ENCODE measurements at regions not wholly inside any gene's neighbourhood (a gene's known extent, or its start where the extent isn't known, plus 50 kb on each side); places are given as distances from the start of the nearest gene placed in this dataset.
A peak's percentile ranks its signal among the peaks of the same experiment; 100 is the strongest.

- no peak for DNase-seq
- Histone ChIP-seq H3K4me3 (ENCODE audit: low read depth, low read length) (no peak overlapping the region), H3K9me3 (ENCODE audit: severe bottlenecking) (no peaks in the 10 kb centered on the region), H3K27ac (no peak overlapping the region), H3K36me3 (no peaks in the 10 kb centered on the region), H3K27me3 (ENCODE audit: insufficient read depth, low read depth, severe bottlenecking) (no peaks in the 10 kb centered on the region)
- no peak for TF ChIP-seq CTCF (IDR thresholded peaks at IDR 0.05; ENCODE audit: low read depth, low read length)
Measured at GRCh38 chr5:128682669-128683068, 144.6 kb upstream of the FBN2 start.

GRCh38 chr5:128684961-128685360 lies 146.9 kb upstream of the FBN2 start:
- Histone ChIP-seq H3K36me3 (no peaks in the 10 kb centered on the region), H3K4me3 (ENCODE audit: low read depth, low read length) (no peak overlapping the region), H3K27me3 (ENCODE audit: insufficient read depth, low read depth, severe bottlenecking) (no peaks in the 10 kb centered on the region), H3K27ac (no peak overlapping the region), H3K9me3 (ENCODE audit: severe bottlenecking) (no peaks in the 10 kb centered on the region)
- no peak for TF ChIP-seq CTCF (IDR thresholded peaks at IDR 0.05; ENCODE audit: low read depth, low read length)
- DNase-seq = no peak

- Histone ChIP-seq H3K9me3 (ENCODE audit: severe bottlenecking) (no peaks in the 10 kb centered on the region), H3K4me3 (ENCODE audit: low read depth, low read length) (no peak overlapping the region), H3K36me3 (no peaks in the 10 kb centered on the region), H3K27me3 (ENCODE audit: insufficient read depth, low read depth, severe bottlenecking) (no peaks in the 10 kb centered on the region), H3K27ac (no peak overlapping the region)
- TF ChIP-seq CTCF (IDR thresholded peaks at IDR 0.05; ENCODE audit: low read depth, low read length) = no peak
- no peak for DNase-seq
Measured at GRCh38 chr5:128687930-128688329, 149.9 kb upstream of the FBN2 start.

- Histone ChIP-seq H3K9me3 (ENCODE audit: severe bottlenecking) (no peaks in the 10 kb centered on the region), H3K27me3 (ENCODE audit: insufficient read depth, low read depth, severe bottlenecking) (no peaks in the 10 kb centered on the region), H3K27ac (no peak overlapping the region), H3K36me3 (no peaks in the 10 kb centered on the region), H3K4me3 (ENCODE audit: low read depth, low read length) (no peak overlapping the region)
- DNase-seq = no peak
- no peak for TF ChIP-seq CTCF (IDR thresholded peaks at IDR 0.05; ENCODE audit: low read depth, low read length)
Measured at GRCh38 chr5:128693764-128694163, 155.7 kb upstream of the FBN2 start.

GRCh38 chr5:128695791-128696530 lies 157.9 kb upstream of the FBN2 start:
- no peak for DNase-seq
- H3K9me3 ChIP-seq (ENCODE audit: severe bottlenecking) = no peaks in the 10 kb centered on the region
- H3K36me3 ChIP-seq = no peaks in the 10 kb centered on the region
- no peaks in the 10 kb centered on the region for H3K27me3 ChIP-seq (ENCODE audit: insufficient read depth, low read depth, severe bottlenecking)
- TF ChIP-seq CTCF (IDR thresholded peaks at IDR 0.05; ENCODE audit: low read depth, low read length) = peak; percentile 39
- H3K27ac ChIP-seq = no peak overlapping the region
- no peak overlapping the region for H3K4me3 ChIP-seq (ENCODE audit: low read depth, low read length)

- TF ChIP-seq CTCF (IDR thresholded peaks at IDR 0.05; ENCODE audit: low read depth, low read length) = no peak
- Histone ChIP-seq H3K27ac (no peak overlapping the region), H3K36me3 (no peaks in the 10 kb centered on the region), H3K4me3 (ENCODE audit: low read depth, low read length) (no peak overlapping the region), H3K27me3 (ENCODE audit: insufficient read depth, low read depth, severe bottlenecking) (no peaks in the 10 kb centered on the region), H3K9me3 (ENCODE audit: severe bottlenecking) (no peaks in the 10 kb centered on the region)
- DNase-seq = no peak
Measured at GRCh38 chr5:128701301-128701700, 163.3 kb upstream of the FBN2 start.
